ENCODE measurements at regions not wholly inside any gene's neighbourhood (a gene's known extent, or its start where the extent isn't known, plus 50 kb on each side); places are given as distances from the start of the nearest gene placed in this dataset.

GRCh38 chr9:12069366-12069765 lies 623.8 kb upstream of the TYRP1 start:
- no peaks in the 10 kb centered on the region for H3F3A ChIP-seq (ENCODE audit: insufficient read depth, low read depth)
- H3K4me1 ChIP-seq (replicated peaks; ENCODE audit: insufficient read depth): no peaks in the 10 kb centered on the region
- no peak overlapping the region for H2AFZ ChIP-seq
- BruUV-seq (replicated peaks): no TSS peak
- ChIA-PET POLR2A (ENCODE audit: unreplicated experiment) (no interaction called here), CTCF (no interaction called here)
- H3K27ac ChIP-seq: no peak overlapping the region
- no peak overlapping the region for H3K4me2 ChIP-seq
- no peaks in the 10 kb centered on the region for H3K36me3 ChIP-seq (ENCODE audit: low read depth)
- H3K4me3 ChIP-seq: no peak overlapping the region
- no peaks in the 10 kb centered on the region for H3K27me3 ChIP-seq (ENCODE audit: insufficient read depth, low read depth)
- H4K20me1 ChIP-seq (ENCODE audit: insufficient read depth): no peaks in the 10 kb centered on the region
- H3K79me2 ChIP-seq (ENCODE audit: low read depth): no peaks in the 10 kb centered on the region
- TF ChIP-seq CTCF (conservative IDR thresholded peaks at IDR 0.05) (no peak), EZH2 (IDR thresholded peaks at IDR 0.05; ENCODE audit: low read depth) (no peak)
- intact Hi-C loops (cut with micrococcal nuclease; ENCODE audit: unreplicated experiment): no loop called here
- DNase-seq: no peak
- no peaks in the 10 kb centered on the region for H3K9me2 ChIP-seq (ENCODE audit: insufficient read depth)
- H3K9me3 ChIP-seq (ENCODE audit: insufficient read depth, low read depth): no peaks in the 10 kb centered on the region

GRCh38 chr9:12085399-12085798 lies 607.8 kb upstream of the TYRP1 start:
- Histone ChIP-seq H3K9me2 (ENCODE audit: insufficient read depth) (no peaks in the 10 kb centered on the region), H3K27me3 (ENCODE audit: insufficient read depth, low read depth) (no peaks in the 10 kb centered on the region), H3K27ac (no peak overlapping the region), H3K4me1 (replicated peaks; ENCODE audit: insufficient read depth) (no peaks in the 10 kb centered on the region), H4K20me1 (ENCODE audit: insufficient read depth) (no peaks in the 10 kb centered on the region), H2AFZ (no peak overlapping the region), H3K79me2 (ENCODE audit: low read depth) (no peaks in the 10 kb centered on the region), H3K4me2 (no peak overlapping the region), H3K4me3 (no peak overlapping the region), H3K36me3 (ENCODE audit: low read depth) (no peaks in the 10 kb centered on the region), H3F3A (ENCODE audit: insufficient read depth, low read depth) (no peaks in the 10 kb centered on the region), H3K9me3 (ENCODE audit: insufficient read depth, low read depth) (no peaks in the 10 kb centered on the region)
- DNase-seq: no peak
- no peak for TF ChIP-seq EZH2 (IDR thresholded peaks at IDR 0.05; ENCODE audit: low read depth)
- no peak for TF ChIP-seq CTCF (conservative IDR thresholded peaks at IDR 0.05)
- ChIA-PET POLR2A (ENCODE audit: unreplicated experiment) (no interaction called here), CTCF (no interaction called here)
- intact Hi-C loops (cut with micrococcal nuclease; ENCODE audit: unreplicated experiment): no loop called here
- BruUV-seq (replicated peaks): no TSS peak

GRCh38 chr9:12091865-12092527 lies 601.2 kb upstream of the TYRP1 start:
- Histone ChIP-seq H3K27me3 (ENCODE audit: insufficient read depth, low read depth) (no peaks in the 10 kb centered on the region), H3K79me2 (ENCODE audit: low read depth) (no peaks in the 10 kb centered on the region), H3K9me3 (ENCODE audit: insufficient read depth, low read depth) (no peaks in the 10 kb centered on the region), H3F3A (ENCODE audit: insufficient read depth, low read depth) (no peaks in the 10 kb centered on the region), H3K4me1 (replicated peaks; ENCODE audit: insufficient read depth) (no peaks in the 10 kb centered on the region), H4K20me1 (ENCODE audit: insufficient read depth) (no peaks in the 10 kb centered on the region), H3K27ac (no peak overlapping the region), H3K4me3 (no peak overlapping the region), H2AFZ (no peak overlapping the region), H3K9me2 (ENCODE audit: insufficient read depth) (no peaks in the 10 kb centered on the region), H3K4me2 (no peak overlapping the region), H3K36me3 (ENCODE audit: low read depth) (no peaks in the 10 kb centered on the region)
- intact Hi-C loops (cut with micrococcal nuclease; ENCODE audit: unreplicated experiment): no loop called here
- no TSS peak for BruUV-seq (replicated peaks)
- POLR2A ChIA-PET (ENCODE audit: unreplicated experiment): no interaction called here
- CTCF ChIA-PET: no interaction called here
- TF ChIP-seq EZH2 (IDR thresholded peaks at IDR 0.05; ENCODE audit: low read depth) (no peak), CTCF (conservative IDR thresholded peaks at IDR 0.05) (no peak)
- DNase-seq: no peak

All from PC-9 (cell line).